Body of pancreas (tissue), 4 donors: ENCODE measurements at regions not wholly inside any gene's neighbourhood (a gene's known extent, or its start where the extent isn't known, plus 50 kb on each side); places are given as distances from the start of the nearest gene placed in this dataset.

ENCODE experiments used
- ATAC-seq: fragments of 150-250 bp; one replicate; pipeline ENCODE4 v1.9.1; 2016
- DNase-seq, 4 donors: peaks; one replicate each; pipeline ENCODE4 v3.0.0-alpha.2; 2019
- H3K27ac ChIP-seq, 4 donors: fragments of 200-600 bp; sonication (generic); 1 replicate in 3 of 4; 2 replicates in 1 of 4; pipeline versions ENCODE4 v1.5.1 to v1.6.1; 2016 to 2019; ENCODE audit warnings: mild to moderate bottlenecking in 1 of 4, mixed read lengths in 1 of 4, moderate library complexity in 1 of 4
- H3K27me3 ChIP-seq, 2 donors: fragments of 200-600 bp; sonication (generic); one replicate each; pipeline ENCODE4 v1.6.0; 2016; ENCODE audit warnings: mild to moderate bottlenecking in 1 of 2
- H3K36me3 ChIP-seq, 2 donors: fragments of 200-600 bp; sonication (generic); replicated peaks in 1 of 2; 2 replicates each; pipeline ENCODE4 v1.5.1; 2016; ENCODE audit warnings: low read depth in 2 of 2; ENCODE audit not compliant: insufficient read depth in 1 of 2
- H3K4me1 ChIP-seq: fragments of 200-600 bp; sonication (generic); one replicate; pipeline ENCODE4 v1.6.0; 2016
- H3K4me3 ChIP-seq, 2 donors: fragments of 200-600 bp; sonication (generic); 1 replicate in 1 of 2; 2 replicates in 1 of 2; pipeline ENCODE4 v1.5.1; 2016 to 2019
- H3K9me3 ChIP-seq, 3 donors: fragments of 200-600 bp; sonication (generic); 1 replicate in 2 of 3; 2 replicates in 1 of 3; pipeline ENCODE4 v1.5.1; 2016
- CTCF ChIP-seq, 7 experiments: fragments of 450-650 bp in 4 of 7; fragments of 200-600 bp in 3 of 7; sonication (generic) in 3 of 7; IDR thresholded peaks; one replicate each; pipeline ENCODE4 v1.5.1; 2016 to 2019; ENCODE audit warnings: antibody characterized with exemption in 7 of 7
- POLR2A ChIP-seq, 3 donors: fragments of 450-650 bp; IDR thresholded peaks; one replicate each; pipeline ENCODE4 v1.6.1; 2016; ENCODE audit warnings: antibody characterized with exemption in 3 of 3, mild to moderate bottlenecking in 2 of 3
- WGBS, 2 donors: methylation state at CpG; one replicate each; pipeline ENCODE4 v1.1.5; 2017; 5-methylcytosine and 5-hydroxymethylcytosine counted together
- intact Hi-C: fragments of 100-400 bp; cut with DNase I; formaldehyde crosslinking; loops from one replicate; pipeline ENCODE4 v1.15.1; 2023

DNA sequence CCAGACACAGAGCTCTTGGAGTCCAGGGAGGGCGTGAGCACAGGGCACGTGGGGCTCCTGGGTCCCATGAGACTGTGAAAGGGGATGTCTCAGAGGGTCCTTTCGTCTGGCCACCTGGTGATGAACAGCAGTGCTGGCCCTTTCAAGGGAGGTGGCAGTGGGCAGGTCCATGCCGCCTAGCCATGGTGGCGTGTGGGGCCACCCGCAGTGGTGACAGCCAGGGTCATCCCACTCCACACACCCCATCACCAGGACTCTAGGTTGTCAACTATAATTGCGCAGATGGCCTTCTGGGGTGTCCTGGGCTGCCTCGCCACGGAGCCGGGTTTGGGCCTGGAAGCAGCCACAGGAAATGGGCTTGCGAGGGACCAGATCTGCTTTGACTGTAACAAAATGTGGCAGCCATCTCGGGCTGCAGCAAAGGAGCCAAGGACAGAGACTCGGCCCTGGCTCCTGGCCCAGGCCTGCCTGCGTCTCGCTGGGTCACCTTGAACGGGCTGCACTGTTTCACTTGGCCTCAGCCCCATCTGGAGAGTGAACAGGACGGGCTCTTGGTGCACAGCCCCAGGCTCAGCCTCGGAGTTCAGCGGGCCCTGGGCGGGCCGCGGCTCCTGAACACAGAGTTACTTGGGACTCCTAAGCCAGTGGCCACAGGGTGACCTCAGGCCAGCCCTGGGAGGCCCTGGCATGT lies 1350.5 kb downstream of the BRD1 start:
- ATAC-seq, result peak; percentile 53
- no peaks in the 10 kb centered on the region for H3K36me3 ChIP-seq
- H3K4me1 ChIP-seq, result peaks cover 5% of the 10 kb centered on the region
- no peaks in the 10 kb centered on the region for H3K9me3 ChIP-seq
- no peak overlapping the region for H3K27ac ChIP-seq
- TF ChIP-seq CTCF (IDR thresholded peaks at IDR 0.05) (no peak), POLR2A (IDR thresholded peaks at IDR 0.05) (no peak)
- H3K27me3 ChIP-seq, result no peaks in the 10 kb centered on the region
- DNase-seq, result peak; percentile 24 to 46 (median 34)
- H3K4me3 ChIP-seq, result no peak overlapping the region
- intact Hi-C loops, result no loop called here
- WGBS, 2 donors, result 44 to 49% methylated on average over 15 to 22 of the region's 22 CpGs

DNA sequence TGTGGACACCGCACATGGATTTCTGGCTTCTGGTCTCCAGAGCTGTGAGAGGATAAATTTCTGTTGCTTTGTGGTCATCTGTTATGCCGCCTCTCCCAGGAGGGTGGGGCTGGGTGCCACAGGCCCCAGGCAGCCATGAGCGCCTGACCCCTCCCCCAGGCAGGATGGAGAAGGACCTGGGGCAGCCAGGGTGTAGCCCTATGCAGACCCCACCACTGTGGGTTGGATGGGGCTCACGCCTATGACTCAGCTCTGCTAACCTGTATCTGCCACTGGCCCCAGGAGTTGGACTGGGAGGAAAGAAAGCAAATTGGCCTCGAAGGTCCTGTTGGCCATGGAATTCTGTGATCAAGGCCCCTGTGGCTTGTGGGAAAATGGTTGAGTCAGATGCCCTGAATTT lies 1351.1 kb downstream of the BRD1 start:
- H3K9me3 ChIP-seq, result no peaks in the 10 kb centered on the region
- 88 to 98% methylated on average over 5 of the region's 5 CpGs for WGBS, 2 donors
- TF ChIP-seq POLR2A (IDR thresholded peaks at IDR 0.05) (no peak), CTCF (IDR thresholded peaks at IDR 0.05) (no peak)
- intact Hi-C loops, result no loop called here
- peaks cover 5% of the 10 kb centered on the region for H3K4me1 ChIP-seq
- no peak for ATAC-seq
- H3K27me3 ChIP-seq, result no peaks in the 10 kb centered on the region
- DNase-seq, result no peak
- no peak overlapping the region for H3K4me3 ChIP-seq
- H3K36me3 ChIP-seq, result no peaks in the 10 kb centered on the region
- no peak overlapping the region for H3K27ac ChIP-seq

DNA sequence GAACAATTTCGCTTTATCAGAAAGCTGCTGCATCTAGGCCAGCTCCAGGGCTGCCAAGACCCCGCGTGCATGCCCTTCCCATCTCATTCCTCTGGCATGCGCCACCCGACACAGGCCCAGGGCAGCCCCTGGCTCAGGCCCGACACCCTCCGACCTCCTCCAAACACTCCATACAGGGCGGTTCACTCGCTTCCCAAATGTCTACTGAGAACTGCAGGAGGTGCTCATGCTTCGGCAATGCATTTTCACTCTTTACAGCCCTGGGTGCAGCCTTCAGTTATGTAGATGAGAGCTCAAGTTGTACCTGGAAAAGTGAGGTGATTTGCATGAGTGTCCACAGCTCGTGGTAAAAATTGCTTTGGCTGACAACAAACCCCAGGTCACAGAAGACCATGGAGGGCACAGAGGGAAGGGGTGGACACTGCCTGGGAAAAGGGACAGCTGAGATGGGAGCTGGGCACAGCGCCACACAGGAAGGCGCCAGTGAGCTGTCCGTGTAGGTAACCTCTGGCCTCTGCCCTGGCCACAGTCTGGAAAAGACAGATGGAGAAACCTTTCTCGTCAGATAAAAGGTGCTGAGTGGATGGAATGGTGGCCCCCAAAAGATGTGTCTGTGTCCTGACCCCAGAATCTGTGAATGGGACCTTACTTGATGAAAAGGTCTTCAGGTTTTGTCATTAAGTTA lies 1351.9 kb downstream of the BRD1 start:
- no peaks in the 10 kb centered on the region for H3K27me3 ChIP-seq
- DNase-seq (no peak), ATAC-seq (no peak)
- no peak overlapping the region for H3K4me3 ChIP-seq
- WGBS, 2 donors, result 72 to 83% methylated on average over 15 of the region's 15 CpGs
- no peak overlapping the region for H3K27ac ChIP-seq
- intact Hi-C loops, result no loop called here
- H3K9me3 ChIP-seq, result no peaks in the 10 kb centered on the region
- no peaks in the 10 kb centered on the region for H3K36me3 ChIP-seq
- TF ChIP-seq POLR2A (IDR thresholded peaks at IDR 0.05) (no peak), CTCF (IDR thresholded peaks at IDR 0.05) (no peak)
- peaks cover 5% of the 10 kb centered on the region for H3K4me1 ChIP-seq

- ATAC-seq, result no peak
- no peak overlapping the region for H3K27ac ChIP-seq
- no peak for TF ChIP-seq POLR2A (IDR thresholded peaks at IDR 0.05)
- TF ChIP-seq CTCF (IDR thresholded peaks at IDR 0.05), result no peak
These were observed 1352.8 kb downstream of the BRD1 start for GRCh38 chr22:48474881-48475280.

More at GRCh38 chr22:48474881-48475280, 1352.8 kb downstream of the BRD1 start:
- Histone ChIP-seq H3K4me3 (no peak overlapping the region), H3K36me3 (no peaks in the 10 kb centered on the region), H3K27me3 (no peaks in the 10 kb centered on the region), H3K4me1 (peaks cover 5% of the 10 kb centered on the region), H3K9me3 (no peaks in the 10 kb centered on the region)
- intact Hi-C loops, result no loop called here
- no peak for DNase-seq
- 80 to 98% methylated on average over 6 to 9 of the region's 9 CpGs for WGBS, 2 donors
